HT-29 (cell line): ENCODE measurements at regions not wholly inside any gene's neighbourhood (a gene's known extent, or its start where the extent isn't known, plus 50 kb on each side); places are given as distances from the start of the nearest gene placed in this dataset.
"Not testable (repeated sequence)": the region's sequence is repeated elsewhere in the genome, so short reads cannot be mapped to it uniquely, and the experiment has no call there.

Experiments used
- DNase-seq: peaks from one replicate; pipeline ENCODE4 v3.0.0-alpha.2; 2015; ENCODE audit warnings: low spot score

DNA sequence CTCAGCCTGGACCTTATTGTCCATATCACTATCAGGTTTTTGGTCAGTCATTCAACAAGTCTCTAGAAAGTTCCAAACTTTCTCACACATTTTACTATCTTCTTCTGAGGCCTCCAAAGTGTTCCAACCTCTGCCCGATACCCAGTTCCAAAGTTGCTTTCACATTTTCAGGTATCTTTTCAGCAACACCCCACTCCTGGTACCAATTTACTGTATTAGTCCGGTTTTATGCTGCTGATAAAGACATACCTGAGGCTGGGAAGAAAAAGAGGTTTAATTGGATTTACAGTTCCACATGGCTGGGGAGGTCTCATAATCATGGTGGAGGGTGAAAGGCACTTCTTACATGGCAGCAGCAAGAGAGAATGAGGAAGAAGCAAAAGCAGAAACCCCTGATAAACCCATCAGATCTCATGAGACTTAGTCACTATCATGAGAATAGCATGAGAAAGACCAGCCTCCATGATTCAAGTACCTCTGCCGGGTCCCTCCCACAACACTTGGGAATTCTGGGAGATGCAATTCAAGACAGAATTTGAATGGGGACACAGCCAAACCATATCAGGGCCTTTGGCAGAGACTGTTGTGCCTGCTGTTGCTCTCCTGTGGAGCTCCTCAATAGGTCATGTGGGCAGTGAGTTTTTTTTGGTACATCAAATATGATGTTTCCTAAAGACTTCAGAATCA, 256.0 kb downstream of the RPLP1 start:
- not testable (repeated sequence) for DNase-seq

- peak; percentile 79 for DNase-seq
Measured at GRCh38 chr15:69712991-69713390, 260.4 kb downstream of the RPLP1 start.

GRCh38 chr15:69713726-69714559, 261.3 kb downstream of the RPLP1 start:
- peak; percentile 59 for DNase-seq

GRCh38 chr15:69715210-69715609, 262.6 kb downstream of the RPLP1 start:
- DNase-seq: no peak

DNA sequence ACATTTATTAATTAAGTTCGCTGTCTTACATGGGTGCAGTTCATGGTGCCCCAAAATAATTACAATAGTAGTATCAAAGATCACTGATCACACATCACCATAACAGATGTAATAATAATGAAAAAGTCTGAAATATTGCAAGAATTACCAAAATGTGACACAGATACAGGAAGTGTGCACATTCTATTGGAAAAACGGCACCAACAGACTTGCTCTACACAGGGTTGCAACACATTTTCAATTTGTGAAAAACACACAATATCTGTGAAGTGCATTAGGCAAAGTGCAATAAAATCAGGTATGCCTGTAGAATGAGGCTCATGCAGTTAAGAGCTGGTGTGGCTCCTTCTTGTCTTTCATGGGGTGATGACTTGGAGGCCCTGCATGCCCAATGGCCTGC, 265.8 kb downstream of the RPLP1 start:
- no peak for DNase-seq

DNA sequence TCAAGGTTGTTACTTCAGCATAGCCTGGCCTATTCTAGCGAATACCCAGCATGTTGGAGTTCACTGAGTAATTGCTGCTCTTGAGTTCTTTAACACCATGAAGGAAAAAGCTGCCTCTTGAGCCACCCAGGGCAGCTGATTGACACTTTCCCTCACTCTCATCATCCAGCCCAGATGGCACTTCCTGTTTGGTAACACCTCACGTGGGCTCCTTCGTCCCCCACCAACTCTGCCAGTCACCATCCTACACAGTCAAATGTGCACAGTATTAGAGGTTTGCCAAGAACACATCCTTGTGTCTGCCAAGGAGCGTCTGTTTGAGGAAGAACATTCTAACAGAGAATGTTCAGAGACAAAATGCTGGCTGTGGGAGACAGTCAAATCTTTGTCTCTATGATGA, 266.3 kb downstream of the RPLP1 start:
- no peak for DNase-seq

DNA sequence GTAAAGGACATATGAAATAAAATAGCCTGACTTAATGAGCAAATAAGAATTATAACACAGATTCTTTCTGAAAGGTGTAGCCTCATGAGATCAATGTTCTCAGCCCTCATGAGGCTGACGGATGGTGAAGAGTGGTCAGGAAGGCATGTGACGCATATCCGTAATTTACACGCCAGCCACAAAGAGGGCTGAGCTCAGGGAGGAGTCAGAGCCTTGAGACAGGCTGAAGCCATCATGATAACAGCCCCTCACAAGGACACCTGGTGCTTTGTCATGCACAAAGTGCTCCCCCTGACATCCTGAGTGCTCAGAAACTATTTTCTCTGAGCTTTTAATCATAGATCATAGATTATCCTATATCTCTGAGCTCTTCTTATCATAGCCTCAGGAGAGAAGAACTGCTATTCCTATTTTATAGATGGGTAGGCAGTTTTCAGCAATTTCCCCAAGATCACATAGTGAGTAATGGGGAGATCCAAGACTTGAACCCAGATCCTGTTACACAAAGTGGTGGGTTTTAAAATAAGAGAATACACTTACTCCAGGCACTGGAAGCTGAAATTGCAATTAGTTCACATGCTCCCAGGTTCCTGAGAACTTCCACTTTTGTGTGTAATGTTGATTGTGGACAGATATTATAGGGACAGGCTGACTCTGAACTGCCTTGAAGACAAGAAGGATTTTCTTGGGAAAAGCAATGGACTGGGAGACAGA, 267.1 kb downstream of the RPLP1 start:
- peak; percentile 43 for DNase-seq

DNA sequence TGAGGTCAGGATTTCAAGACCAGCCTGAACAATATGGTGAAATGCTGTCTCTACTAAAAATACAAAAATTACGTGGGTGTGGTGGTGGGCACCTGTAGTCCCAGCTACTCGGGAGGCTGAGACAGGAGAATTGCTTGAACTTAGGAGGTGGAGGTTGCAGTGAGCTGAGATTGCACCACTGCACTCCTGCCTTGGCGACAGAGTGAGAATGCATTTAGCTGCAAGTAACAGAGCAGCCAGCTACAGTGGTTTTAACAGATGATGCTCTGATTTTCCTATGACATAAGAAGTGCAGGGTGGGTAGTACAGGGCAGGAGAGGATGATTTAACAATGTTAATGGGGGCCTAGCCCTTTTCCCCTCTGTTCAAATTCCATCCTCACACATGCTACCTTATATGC, 267.9 kb downstream of the RPLP1 start:
- no peak for DNase-seq

- no peak for DNase-seq
Measured at GRCh38 chr15:69722924-69723323, 270.3 kb downstream of the RPLP1 start.

- DNase-seq: no peak
Measured at GRCh38 chr15:69723404-69724096, 270.9 kb downstream of the RPLP1 start.

- DNase-seq: no peak
Measured at GRCh38 chr15:69724333-69724732, 271.7 kb downstream of the RPLP1 start.

DNA sequence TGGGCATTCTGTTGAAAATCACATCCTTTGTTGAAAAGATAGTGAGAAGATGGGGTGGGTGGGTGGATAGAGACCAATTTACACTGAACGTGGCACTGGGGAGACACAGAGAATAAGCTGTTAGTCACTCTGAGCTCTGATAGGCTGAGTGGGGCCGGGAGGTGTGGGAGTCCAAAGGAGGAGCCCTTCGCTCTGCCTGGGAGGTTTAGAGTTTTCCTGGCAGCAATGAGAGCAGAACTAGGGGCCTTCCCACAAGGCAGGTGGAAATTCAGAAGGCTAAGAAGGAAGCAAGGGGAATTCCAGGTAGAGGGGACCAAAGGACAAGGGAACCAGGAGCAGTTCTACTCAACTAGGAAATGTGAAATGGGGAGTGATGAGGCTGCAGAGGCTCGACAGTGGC, 272.7 kb downstream of the RPLP1 start:
- DNase-seq: no peak

DNA sequence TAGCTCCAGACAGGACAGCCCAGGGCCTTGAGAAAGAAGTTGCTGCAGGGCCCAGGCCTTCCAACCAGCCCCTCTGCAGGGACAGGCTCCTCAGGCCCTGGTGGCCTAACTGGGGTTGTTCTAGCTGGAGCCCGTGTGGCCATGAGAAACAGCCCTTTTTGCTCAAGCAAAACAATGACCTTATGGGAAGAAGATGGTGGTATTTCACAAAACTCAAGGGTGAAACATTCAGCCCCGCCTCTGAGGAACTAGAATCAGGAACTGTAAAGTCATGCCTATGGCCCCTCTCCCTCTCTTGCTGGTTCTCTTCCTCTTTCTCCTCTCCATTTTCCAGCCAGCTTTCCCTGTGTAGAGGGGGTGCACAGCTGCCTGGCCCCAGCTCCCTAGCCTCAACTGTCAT, 273.3 kb downstream of the RPLP1 start:
- DNase-seq: no peak

DNA sequence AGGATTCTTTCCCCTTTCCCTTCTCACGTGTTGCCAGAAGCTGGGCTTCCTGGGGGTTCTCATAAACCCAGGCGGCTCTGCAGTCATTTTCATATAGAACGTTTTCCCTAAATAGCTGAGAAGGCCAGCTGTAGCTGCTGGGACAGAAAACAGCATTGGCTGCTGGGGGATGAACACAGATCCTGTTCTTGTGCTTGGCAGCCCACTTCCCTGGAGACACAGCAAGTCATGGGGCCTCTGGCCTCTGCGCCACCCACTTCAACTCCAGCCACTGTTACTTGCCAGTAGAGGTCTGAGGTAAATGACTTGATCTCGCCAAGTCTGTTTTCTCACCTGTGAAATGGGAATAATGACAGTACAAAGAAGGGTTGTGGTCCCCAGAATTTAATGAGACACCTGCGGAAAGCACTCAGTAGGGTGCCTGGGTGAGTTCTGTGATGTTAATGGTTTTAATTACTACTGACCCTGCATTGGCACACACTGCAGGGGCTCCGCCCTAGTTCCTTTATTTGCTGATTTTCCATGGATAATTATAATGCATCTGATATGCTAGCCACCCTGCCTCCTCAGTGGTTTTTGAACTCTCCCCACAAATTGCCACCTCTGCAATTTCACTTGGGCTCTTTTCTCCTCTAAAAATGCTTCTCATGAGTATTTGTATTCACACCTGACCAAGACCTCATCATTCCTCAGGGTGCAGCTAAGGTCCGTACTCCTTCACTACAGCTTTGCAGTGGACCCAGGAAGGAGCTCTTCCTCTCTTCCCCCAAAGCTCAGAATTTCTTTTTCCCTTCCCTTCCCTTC, 274.7 kb downstream of the RPLP1 start:
- DNase-seq: no peak

DNA sequence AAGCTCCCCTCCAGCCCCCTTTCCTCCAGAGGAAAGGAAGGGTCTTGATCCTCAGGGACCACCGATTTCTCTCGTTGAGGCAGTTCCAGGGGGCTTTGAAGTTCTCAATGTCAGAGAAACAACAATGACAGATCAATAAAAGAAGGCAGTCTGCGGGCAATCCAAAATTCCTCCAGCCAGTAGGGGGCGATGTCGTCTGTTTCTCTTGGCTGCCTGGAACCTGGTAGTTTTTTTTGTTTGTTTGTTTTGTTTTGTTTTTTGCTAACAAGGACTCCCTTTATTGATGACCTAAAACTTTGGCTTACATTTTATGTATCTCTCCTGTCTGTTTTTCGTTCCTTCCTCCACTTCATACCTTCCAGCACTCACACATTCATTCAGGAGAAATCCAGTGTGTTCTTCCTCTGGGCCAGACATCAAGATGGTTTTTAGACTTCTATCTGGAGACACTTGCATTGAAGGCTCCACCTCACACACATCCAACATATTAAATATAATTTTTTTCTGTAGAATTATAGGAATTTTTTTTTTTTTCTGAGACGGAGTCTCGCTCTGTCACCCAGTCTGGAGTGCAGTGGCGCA, 276.6 kb downstream of the RPLP1 start:
- DNase-seq: peak; percentile 69

DNA sequence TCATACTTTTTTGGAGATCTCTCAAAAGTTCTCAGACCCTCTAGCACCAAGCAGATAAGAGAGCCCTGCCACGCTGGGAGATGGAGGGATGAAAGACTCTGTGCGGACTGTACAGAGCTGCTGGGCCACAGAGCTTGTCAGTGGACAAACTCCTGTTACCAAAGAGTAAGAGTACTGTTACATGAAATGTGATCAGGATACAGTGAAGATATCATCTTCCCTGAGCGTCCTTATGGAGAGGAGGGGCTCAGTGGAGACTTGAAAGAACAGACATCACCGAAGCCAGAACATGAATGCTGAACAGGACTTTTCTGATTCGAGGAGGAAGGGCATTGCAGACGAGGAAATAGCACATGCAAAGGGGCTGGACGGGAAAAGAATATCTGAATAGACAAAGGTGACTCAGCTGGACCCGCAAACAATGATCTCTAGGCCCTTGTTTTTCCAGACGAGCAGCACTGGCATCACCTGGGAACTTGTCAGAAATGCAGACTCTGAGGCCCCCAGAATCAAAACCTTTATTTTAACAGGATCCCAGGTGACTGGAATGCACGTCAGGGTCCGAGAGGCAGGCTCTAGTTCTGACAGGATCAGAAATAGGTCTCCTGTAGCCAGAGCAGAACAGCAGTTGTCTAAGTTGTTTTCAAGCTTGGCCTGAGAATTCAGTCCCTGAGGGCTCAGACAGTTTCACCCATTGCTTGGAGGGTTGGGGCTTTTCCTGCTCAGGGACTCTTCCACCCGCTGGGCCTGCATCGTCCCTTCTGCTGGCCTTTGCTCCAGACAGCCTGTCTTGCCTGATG, 277.9 kb downstream of the RPLP1 start:
- DNase-seq: peak; percentile 37

GRCh38 chr15:69731081-69731330, 278.4 kb downstream of the RPLP1 start:
- DNase-seq: no peak

- no peak for DNase-seq
Measured at GRCh38 chr15:69731581-69731980, 279.0 kb downstream of the RPLP1 start.

DNA sequence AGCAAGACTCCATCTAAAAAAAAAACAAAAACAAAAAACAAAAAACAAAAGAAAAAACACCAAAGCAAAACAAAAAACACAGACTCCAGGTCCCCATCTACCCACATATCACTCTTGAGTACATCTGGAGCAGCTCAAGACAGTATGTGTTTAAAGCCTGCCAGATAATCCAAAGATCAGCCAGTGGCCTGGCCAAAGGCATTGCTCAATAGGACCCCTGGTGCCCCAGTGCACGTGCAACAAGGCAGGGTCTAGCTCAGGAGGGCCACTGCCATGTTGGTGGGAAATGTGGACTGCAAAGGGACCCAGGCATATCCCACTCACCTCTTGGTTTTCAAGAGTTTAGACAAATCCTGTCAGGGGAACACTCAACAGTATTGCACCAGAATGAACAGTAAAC, 279.5 kb downstream of the RPLP1 start:
- DNase-seq: no peak

GRCh38 chr15:69734699-69735098, 282.1 kb downstream of the RPLP1 start:
- peak; percentile 22 for DNase-seq
